NCI-H748 (cell line): ENCODE measurements at regions not wholly inside any gene's neighbourhood (a gene's known extent, or its start where the extent isn't known, plus 50 kb on each side); places are given as distances from the start of the nearest gene placed in this dataset.

Source experiments
- DNase-seq: peaks from one replicate; lab custom pipeline; 2025; ENCODE audit not compliant: unreplicated experiment; lab: John Stamatoyannopoulos, UW

DNA sequence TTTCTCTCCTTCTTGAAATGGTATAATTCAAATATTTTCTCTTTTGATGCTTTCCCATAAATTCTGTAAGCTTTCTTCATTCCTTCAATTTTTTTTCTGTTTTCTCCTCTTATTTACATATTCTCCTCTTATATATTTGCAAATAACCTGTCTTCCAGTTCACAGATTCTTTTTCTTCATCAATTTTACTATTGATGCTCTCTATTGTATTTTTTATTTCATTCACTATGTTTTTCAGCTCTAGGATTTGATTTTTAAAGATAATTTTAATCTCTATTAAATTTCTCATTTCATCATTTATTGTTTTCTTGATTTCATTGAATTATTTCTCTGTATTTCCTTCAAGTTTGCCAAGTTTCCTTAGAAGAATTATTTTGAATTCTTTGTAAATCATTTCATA lies 54.0 kb upstream of the PRPS1L1 start:
- no peak for DNase-seq

DNA sequence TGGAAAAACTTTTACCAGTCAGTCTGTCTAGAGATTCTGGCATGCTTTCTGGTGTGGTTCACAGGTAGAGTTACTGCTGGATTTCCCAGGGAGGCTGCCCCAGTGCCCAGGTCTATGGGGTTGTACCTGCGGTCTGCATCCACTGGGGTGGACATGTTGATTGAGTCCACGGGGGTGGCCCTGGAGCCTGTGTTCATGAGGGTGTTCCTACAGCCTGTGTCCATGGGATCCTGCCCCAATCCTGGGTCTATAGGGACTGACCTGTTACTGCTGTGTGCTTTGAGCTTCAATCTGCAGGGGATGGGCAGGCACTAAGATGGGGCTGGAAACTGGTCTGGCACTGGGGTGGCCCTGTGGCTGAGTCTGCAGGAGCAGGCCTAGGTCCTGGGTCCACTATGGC lies 54.5 kb upstream of the PRPS1L1 start:
- no peak for DNase-seq

DNA sequence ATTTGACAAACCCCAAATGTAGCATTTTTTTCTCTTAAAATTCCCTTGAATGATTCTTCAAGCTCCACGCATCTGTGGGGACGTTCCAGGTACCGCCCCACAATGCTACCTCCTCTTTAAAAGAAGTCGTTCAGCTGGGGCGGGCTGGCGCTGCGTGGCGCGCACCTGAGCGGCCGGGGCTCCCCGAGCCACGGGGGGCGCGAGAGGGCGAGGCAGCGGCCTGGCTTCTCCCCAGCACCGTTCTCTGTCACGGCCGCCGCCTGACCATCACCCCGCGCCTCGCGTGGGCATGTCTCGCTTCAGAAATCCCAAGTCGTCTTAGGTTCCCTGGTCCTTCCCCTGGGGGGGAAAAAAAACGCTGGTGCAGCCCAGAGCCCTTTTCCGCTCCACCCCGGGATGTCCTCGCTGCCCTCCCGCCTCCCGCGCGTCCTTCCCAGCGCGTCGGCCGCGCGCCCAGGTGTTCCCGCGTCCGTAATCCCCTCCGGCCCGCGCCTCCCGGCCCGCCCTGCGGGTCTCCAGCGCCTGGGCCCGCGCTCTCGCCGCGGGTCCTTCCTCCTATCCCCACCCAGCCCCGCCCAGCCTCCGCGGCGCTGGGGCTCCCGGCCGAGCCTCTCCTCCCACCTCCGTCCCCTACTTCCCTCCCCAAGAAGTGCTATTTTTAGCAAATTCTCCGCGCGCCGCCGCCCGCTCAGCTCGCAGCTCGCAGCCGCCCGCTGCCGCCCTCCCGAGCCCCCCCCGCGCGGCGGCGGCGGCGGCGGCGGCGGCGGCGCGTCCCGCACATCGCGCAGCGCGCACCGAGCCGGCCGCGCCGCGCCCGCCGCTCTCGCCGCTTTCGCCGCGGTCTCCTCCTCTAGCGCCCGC lies 58.7 kb upstream of the PRPS1L1 start:
- DNase-seq, result peak; percentile 70

DNA sequence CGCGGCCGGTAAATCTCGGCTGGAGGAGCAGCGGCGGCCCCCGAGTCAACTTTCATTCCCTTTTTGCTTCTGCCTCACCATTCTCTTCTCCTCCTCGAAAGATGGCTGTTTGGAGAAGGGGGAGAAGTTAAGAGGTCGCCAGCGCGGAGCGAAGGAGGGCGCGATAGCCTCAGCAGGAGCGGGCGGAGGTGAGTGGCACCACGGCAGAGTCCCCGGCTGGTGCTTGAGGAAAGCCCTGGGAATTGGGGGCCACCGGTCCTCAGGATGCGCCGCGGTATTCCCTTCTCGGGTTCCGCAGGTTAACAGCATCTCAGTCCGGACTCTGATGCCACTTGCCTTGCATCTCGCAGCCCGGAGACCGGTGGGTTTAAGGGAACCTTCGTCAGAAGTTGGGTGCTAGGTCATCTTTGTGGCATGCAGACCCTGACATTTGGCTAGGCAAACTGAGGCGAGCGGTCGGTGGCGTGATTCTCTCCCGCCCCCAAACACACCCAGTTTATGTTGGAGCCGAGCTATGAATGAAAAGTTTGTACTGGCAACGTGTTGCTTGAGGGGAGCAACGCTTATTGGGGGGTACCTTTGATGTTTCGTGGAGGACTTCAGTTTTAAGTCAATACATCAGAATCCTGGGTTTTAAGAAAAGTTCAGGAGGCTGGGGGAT lies 59.5 kb upstream of the PRPS1L1 start:
- DNase-seq, result peak; percentile 60

DNA sequence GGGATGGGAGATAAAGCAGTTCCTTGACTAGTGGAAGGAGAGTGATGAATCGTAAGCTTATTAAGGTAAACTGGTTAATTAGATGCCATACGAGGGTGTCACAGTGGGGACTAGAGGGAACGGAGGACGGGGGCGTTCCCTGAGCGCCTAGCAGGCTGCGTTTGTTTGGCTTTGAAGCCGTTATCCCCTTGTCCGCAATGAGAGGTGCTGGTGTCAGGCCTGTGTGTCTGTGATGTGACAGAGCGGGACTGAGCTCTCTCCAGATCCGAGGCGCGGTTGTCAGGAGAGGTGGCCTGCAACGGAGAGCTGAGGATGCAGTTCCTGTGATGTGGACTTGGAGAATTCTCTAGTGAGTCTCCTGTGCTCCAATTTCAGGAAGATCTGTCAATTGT lies 60.0 kb upstream of the PRPS1L1 start:
- DNase-seq, result peak; percentile 45

DNA sequence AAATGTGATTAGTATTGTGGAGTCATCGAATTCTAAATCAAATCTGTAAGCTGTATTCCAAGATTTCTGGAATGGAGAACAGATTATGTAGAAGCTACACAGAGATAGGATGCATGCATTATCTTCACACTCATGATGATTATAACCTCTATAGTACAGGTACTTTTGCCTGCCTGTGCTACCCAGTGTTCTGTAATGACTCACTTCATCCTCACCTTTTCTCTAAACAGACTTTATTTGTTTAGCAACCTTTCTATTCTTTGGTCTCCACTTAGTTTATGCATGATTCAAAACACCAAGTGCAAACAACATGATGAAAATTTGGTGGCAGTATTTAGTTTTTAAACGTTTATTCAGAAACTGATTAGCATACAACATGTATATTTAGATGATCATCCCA lies 68.4 kb upstream of the PRPS1L1 start:
- DNase-seq, result no peak

DNA sequence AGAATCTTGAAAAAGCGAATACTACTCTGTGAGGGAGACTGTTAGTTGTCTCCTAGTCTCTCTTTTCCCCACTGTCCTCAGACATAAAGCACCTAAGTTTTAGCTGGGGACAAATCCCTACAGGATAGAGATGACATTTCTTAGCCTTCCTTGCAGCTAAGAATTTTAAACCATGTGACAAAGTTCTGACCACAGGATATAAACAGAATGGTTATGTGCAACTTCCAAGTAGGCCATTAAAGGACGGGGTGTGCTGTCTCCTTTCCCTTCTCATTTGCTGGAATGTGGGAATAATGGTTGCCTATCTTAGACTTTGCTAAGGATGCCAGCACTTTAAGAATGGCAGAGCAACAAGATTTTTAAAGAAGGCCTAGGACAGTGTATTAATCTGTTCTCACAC lies 74.9 kb upstream of the PRPS1L1 start:
- no peak for DNase-seq

DNA sequence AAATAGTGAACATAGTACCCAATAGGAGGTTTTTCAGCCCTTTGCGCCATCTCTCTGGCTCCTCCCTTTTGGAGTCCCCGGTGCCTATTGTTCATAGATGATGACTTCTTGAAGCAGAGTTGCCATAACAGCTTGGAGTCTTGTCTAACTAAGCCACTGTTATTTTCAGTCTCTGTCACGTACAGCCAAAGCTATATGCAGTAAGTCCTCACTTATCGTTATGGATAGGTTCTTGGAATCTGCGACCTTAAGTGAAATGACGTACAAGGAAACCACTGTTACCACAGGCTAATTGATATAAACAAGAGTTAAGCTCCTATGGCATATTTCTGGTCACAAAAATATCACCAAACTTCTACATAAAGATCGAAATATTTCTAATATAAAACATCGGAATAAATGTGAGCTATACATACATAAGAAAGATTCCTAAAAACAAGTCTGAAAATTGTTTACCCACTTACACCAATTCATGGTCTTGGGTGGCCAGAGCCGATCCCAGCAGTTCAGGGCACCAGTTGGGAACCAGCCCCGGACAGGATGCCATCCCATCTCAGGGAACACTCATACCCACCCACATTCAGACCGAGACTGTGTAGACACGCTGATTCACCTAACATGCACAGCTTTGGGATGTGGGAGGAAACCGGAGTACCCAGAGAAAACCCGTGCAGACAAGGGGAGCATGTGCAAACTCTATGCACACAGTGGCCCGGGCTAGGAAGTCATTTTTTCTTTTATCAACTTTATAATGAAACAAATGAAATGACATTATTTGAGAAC lies 76.0 kb upstream of the PRPS1L1 start:
- DNase-seq, result no peak

DNA sequence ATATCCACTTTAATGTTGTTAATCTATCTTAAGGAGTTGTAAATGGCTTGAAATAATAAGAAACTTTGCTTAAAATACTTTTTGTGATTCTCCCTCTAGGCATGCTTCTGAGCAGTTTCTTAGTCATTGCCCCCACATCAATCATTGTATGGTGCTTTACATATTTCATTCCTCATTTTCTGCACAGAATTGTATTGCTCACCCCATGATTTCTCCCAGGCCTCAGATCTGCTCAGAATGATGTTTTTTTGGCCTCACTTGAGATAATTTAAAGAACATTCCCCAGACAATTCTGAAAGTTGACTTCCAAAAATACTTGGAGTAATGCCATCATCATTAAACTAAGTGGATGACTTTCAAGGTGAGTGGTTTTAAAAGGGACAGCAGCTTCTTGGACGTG lies 82.1 kb upstream of the PRPS1L1 start:
- no peak for DNase-seq

DNA sequence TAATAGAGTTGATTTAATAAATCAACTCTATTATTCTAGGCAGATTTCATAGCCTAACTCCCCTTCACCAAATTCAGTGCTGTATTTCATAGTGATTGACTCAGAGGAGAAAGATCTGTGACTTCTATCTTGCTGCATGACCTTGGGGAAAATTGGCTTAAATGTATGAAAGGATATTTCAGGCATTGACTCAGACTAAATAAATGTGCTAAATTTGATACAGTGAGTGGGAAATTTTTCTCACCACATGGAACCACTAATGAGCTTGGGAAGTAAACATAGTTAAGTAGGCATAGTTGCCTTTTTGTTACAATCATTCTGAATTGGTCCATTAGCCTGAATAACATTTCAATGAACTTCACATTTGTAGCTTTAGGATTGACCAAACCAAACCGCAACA lies 89.0 kb upstream of the PRPS1L1 start:
- DNase-seq, result peak; percentile 81

DNA sequence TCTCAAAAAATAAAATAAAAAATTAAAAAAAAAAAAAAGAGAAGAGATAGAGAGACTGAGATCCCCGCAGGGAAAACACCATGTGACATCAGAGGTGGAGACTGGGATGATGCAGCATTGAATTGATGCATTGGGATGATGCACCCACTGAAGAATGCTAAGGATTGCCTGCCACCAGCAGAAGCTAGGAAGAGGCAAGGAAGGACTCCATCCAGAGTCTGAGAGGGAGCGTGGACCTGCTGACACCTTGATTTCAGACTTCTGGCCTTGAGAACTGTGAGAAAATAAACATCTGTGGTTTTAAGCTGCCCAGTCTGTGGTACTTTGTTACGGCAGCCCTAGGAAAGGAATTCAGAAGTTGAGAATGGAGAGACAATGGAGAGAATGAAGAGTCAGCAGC lies 89.8 kb upstream of the PRPS1L1 start:
- no peak for DNase-seq

DNA sequence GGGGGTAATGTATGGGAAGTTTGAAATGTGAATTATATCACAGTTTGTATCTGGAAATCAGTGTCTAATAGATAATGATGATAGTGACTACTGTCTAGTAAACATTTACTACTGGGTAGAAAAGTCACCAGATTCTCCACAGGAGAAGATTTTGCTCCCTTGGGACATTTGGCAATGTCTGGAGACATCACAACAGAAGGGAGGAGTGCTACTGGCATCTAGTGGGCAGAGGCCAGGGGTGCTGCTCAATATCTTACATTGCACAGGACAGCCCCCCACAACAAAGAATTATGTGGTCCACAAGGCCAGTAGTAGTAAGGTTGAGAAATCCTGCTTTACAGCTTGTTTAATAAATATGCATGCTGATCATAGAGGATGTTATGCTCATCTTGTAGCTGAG lies 92.3 kb upstream of the PRPS1L1 start:
- peak; percentile 25 for DNase-seq

DNA sequence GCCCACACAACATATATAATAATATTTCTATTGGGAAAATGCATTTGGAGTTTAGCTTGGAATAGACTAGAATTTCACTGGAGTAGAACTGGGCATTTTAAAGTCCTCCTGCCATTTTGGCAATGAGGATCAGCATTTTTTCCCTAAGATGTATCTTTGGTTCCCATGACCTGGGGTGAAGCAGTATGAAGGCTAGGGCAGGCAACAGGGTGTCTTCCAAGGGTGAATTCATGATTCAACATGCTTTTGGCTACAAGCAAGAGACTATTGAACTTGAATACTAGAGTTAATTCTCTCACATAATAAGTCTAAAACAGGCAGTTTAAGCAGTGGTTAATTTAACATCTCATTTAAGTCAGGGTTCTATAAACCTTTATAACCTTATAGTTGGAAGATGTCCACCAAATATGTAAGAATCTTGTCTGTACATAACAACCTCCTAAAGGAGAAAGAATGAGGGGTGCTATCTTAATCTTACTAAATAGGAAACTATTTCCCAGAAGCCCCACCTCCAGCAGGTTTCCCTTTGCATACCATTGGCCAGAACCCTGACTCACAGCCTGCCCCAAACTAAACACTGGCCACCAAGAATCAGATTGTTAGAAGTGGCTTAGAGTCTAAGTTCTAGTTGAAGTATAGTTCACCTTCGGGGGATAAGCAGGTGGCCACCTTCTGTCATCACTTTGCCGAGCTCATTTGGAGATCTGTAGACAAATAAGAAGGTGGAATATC lies 96.0 kb upstream of the PRPS1L1 start:
- DNase-seq, result no peak

DNA sequence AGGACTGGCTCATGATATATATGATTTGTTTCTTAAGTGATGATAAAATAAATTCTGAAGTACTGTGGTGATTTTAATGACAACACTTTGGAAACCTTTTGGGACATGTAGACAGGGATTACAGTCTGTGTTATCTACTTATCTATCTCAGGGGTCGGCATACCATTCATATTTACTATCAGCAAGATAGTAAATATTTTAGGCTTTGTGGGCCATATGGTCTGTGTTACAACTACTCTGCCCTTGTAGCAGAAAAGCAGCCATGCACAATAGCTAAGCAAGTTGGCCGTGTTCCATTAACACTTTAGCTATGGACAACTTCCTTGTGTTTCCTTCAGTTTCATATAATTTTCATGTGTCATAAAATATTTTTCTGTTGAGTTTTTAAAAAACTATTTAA lies 97.8 kb upstream of the PRPS1L1 start:
- DNase-seq, result no peak

DNA sequence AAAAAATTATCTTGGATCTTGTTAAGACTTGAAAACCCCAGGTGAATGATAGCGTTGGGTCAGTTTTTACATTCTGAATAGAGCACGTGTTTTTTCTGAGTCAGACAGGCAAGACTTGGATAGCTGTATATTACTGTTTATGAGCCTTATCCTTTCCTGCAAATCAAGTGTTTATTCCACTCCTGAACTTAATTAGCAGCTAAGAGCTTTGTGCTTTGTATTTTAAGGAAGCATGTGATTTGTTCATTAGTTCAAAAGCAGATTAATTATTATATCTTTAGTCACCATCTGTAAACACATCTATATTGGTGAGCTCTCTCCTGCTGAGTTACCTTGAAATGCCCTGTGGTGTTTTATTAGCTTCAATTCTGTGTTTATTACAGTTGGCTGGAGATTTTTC lies 98.6 kb upstream of the PRPS1L1 start:
- peak; percentile 62 for DNase-seq

DNA sequence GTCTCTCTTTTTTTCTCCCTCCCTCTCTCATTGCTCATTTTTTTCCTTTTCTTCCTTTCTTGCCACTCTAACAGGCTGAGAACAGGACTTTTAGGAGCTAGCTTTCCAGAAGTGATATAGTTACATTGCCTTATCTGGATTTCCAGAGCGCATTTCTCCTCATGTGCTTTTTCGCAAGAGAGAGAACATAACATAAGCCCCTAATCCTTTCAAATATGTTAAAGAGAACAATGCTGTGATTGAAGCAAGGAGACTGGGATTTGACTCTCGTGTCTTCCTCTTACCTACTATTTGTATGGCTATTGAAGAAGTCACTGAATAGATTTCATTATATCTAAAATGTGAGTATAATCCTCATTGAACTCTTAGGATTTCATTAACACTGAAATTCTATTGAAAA lies 101.2 kb upstream of the PRPS1L1 start:
- no peak for DNase-seq

DNA sequence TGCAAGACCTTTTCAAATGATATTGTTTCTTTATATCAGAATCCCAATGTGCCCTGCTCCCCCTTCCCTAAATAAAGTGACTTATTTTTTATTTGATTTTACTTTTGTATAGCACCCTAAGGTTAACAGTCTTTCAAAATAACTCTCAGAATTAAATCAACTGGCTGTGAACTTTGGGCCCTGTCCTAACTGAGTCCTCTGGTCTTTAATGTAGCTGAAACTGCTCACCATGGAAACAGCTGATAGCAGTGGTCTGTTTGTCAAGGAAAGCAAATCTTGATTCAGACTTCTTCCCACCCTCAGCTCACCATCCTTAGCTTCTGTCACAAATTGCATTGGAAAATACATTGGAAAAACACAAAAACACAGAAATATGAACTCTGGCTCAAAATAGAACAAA lies 105.2 kb upstream of the PRPS1L1 start:
- DNase-seq, result no peak

DNA sequence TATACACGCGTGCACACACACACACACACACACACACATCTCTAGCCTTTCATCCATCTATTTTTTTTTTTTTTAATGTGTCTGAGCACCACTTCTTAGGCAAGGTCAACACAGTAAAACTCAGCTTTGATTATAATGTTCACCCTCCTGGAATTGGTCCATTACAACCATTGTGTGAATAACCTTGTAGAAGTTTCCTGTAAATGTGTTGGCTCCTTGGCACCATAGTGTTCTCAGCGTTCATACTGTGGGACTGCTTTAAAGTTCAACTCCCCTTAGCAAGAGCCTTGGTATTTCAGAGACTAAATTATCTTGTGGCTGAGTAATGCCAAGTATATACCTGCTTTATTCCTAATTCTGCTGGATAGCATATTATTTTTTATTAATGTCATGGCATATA lies 106.3 kb upstream of the PRPS1L1 start:
- DNase-seq, result no peak

DNA sequence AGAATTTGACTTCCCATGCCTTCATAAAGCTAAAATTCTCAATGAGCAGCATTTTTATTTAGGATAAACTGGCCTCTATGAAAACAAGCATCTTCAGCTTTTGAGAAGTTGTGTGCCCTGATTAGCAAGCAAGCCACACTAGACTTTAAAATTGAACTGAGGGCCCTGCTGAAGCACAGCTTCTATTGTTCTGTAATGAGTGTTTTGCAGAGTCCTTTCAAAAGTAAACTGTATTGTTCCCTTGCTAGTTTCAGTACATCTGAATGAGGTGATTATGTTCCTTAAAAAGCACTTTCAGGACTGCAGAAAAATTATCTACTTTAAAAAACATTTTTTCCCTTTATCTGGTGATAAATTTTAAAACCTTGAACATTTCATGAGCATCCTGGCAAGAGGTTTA lies 113.3 kb upstream of the PRPS1L1 start:
- DNase-seq, result no peak

DNA sequence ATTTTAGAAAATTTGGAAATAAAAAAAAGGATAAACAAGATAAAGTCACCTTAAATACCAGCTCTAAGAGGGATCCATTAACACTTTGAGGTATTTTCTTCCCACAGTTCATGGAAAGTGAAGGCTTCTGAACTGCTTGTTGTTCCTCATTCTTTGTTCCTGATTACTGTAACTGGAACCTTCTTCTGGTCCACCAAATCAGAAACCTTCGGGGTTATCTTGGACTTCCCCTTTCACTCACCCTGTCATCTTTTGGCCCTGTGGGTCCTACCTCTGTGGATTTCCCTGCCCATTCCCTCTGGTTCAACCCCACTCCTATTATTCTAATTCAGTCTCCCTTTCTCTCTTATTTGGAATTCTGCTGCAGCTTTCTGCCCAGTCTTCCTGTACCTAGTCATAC lies 116.5 kb upstream of the PRPS1L1 start:
- no peak for DNase-seq

DNA sequence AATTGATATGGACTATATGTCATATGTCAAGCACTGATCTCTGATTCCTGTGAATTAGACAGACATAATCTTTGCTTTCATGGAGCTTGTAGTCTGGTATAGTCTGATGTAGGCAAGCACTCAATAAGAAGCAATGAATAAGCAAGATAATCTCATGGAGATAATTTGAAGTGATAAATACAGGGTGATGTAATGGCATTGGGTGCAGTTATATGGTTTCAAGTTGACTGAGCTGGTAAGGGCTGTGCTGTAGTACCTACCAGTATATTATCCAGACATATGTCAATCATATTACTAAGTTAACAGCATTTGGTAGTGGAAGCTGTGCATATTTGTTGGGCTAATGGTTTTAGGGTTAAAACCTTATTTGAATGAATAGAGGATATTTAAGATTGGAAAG lies 117.5 kb upstream of the PRPS1L1 start:
- DNase-seq, result no peak
